ENCODE measurements at regions not wholly inside any gene's neighbourhood (a gene's known extent, or its start where the extent isn't known, plus 50 kb on each side); places are given as distances from the start of the nearest gene placed in this dataset.
A peak's percentile ranks its signal among the peaks of the same experiment; 100 is the strongest.
"Not testable (repeated sequence)": the region's sequence is repeated elsewhere in the genome, so short reads cannot be mapped to it uniquely, and the experiment has no call there.

DNA sequence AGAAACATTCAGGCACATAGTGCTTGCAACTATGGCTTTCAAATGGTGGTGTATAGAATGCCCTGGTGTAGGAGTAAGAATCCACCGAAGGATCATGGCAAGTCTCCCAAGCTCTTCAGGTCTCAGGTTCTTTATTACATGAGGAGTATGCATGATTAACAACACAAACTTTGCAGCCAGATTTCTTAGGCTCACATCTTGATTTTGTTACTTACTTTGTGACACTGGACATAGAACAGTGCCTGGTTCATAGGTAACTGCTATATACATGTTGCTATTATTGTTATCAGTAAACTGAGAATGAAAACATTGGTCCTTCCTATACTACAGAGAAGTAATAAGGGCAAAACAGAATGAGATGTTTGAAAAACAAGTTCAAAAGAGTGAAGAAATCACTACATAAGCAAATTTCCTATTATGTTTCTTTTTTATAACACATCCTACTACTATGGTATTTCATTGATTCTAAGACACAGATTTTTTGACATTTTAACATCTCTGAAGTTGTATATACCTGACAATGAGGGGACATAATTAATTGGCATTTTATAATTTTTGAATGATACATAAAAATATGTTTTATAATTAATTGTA is 284.9 kb downstream of the C1D start:
- H3K27ac ChIP-seq = no peak overlapping the region
- DNase-seq (no peak), ATAC-seq (no peak)
- TF ChIP-seq, protein P1, sequence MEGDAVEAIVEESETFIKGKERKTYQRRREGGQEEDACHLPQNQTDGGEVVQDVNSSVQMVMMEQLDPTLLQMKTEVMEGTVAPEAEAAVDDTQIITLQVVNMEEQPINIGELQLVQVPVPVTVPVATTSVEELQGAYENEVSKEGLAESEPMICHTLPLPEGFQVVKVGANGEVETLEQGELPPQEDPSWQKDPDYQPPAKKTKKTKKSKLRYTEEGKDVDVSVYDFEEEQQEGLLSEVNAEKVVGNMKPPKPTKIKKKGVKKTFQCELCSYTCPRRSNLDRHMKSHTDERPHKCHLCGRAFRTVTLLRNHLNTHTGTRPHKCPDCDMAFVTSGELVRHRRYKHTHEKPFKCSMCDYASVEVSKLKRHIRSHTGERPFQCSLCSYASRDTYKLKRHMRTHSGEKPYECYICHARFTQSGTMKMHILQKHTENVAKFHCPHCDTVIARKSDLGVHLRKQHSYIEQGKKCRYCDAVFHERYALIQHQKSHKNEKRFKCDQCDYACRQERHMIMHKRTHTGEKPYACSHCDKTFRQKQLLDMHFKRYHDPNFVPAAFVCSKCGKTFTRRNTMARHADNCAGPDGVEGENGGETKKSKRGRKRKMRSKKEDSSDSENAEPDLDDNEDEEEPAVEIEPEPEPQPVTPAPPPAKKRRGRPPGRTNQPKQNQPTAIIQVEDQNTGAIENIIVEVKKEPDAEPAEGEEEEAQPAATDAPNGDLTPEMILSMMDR (IDR thresholded peaks at IDR 0.05) = no peak
- TF ChIP-seq POLR2A (IDR thresholded peaks at IDR 0.05) = no peak
- H3K36me3 ChIP-seq (replicated peaks in 1 of 2; ENCODE audit: insufficient read depth in 1 of 2, low read depth in 2 of 2) = no peaks in the 10 kb centered on the region
- peaks cover 2% of the 10 kb centered on the region for H3K4me1 ChIP-seq
- no peak overlapping the region for H3K4me3 ChIP-seq
- 96 to 100% methylated on average over 1 of the region's 1 CpG for WGBS, 2 donors
- H3K9me3 ChIP-seq = no peaks in the 10 kb centered on the region
- H3K27me3 ChIP-seq = no peaks in the 10 kb centered on the region
- intact Hi-C loops (cut with DNase I) = no loop called here

DNA sequence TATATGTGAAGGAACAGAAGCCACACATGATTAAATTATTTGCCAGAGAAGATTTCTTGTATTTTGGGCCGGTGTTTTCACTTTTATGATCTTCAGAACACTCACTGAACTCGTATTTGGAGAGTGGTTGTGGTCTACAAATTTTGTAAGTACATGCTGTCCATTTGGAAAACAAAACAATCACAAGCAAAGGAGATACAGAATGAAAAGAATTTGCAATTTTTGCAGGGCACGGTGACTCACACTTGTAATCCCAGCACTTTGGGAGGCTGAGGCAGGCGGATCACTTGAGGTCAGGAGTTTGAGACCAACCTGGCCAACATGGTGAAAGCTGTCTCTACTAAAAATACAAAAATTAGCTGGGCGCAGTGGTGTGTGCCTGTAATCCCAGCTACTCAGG is 282.0 kb downstream of the C1D start:
- H3K4me1 ChIP-seq; DNase-seq; ATAC-seq; intact Hi-C loops (cut with DNase I); H3K36me3 ChIP-seq (replicated peaks in 1 of 2; ENCODE audit: insufficient read depth in 1 of 2, low read depth in 2 of 2); H3K9me3 ChIP-seq; H3K4me3 ChIP-seq; H3K27me3 ChIP-seq; H3K27ac ChIP-seq: not testable (repeated sequence)
- WGBS, 2 donors = 67 to 81% methylated on average over 5 of the region's 5 CpGs

DNA sequence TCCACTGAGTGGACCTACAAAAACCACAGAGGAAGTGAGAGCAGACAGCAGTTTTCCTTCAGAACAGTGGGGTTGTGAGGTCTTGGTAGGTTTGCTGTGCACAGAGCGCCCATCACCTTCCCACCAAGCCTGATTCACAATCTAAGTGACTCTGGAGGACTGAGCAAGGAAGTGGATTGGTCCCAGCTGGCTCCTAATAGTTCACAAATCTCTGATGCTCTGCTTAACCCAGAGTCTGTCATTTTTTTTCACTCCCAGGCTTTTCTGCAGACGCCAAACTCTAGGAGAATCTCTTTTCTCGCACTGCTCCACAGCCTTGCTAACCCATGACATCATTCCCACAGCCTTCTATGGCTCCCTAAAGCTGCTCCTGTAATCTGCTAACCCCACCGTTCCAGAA is 280.4 kb downstream of the C1D start:
- no peak for TF ChIP-seq POLR2A (IDR thresholded peaks at IDR 0.05)
- TF ChIP-seq, protein P1 (IDR thresholded peaks at IDR 0.05) = no peak
- Histone ChIP-seq H3K36me3 (replicated peaks in 1 of 2; ENCODE audit: insufficient read depth in 1 of 2, low read depth in 2 of 2) (no peaks in the 10 kb centered on the region), H3K9me3 (no peaks in the 10 kb centered on the region), H3K27me3 (no peaks in the 10 kb centered on the region), H3K27ac (no peak overlapping the region), H3K4me1 (no peaks in the 10 kb centered on the region), H3K4me3 (no peak overlapping the region)
- peak; percentile 59 for ATAC-seq
- intact Hi-C loops (cut with DNase I) = no loop called here
- WGBS, 2 donors = 71 to 84% methylated on average over 4 of the region's 4 CpGs
- peak in 1 of 4 donors; percentile 42 for DNase-seq

DNA sequence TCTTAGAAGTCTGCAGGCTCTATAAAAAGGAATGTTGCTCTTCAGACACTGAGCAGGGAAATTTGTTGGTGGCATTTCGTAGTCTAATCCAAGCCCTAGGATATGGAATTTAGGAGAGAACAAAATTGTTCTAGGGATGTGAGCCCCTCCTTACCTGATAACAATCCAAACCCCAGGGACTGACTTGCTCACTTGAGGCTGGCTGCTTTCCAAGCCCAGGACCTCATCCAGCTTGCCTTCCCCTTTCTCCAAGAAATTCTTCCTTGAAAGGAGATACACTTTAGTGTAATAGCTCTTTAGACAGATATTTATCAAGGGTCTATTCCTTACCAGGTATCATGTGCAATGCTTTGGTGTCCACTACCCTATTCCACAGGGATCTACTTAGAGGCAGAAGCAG is 279.8 kb downstream of the C1D start:
- Histone ChIP-seq H3K27ac (no peak overlapping the region), H3K9me3 (no peaks in the 10 kb centered on the region), H3K36me3 (replicated peaks in 1 of 2; ENCODE audit: insufficient read depth in 1 of 2, low read depth in 2 of 2) (no peaks in the 10 kb centered on the region), H3K4me3 (no peak overlapping the region), H3K27me3 (no peaks in the 10 kb centered on the region), H3K4me1 (no peaks in the 10 kb centered on the region)
- no peak for ATAC-seq
- TF ChIP-seq, protein P1 (IDR thresholded peaks at IDR 0.05) = no peak
- no peak for TF ChIP-seq POLR2A (IDR thresholded peaks at IDR 0.05)
- DNase-seq = no peak
- 83 to 88% methylated on average over 1 of the region's 1 CpG for WGBS, 2 donors
- intact Hi-C loops (cut with DNase I) = no loop called here

DNA sequence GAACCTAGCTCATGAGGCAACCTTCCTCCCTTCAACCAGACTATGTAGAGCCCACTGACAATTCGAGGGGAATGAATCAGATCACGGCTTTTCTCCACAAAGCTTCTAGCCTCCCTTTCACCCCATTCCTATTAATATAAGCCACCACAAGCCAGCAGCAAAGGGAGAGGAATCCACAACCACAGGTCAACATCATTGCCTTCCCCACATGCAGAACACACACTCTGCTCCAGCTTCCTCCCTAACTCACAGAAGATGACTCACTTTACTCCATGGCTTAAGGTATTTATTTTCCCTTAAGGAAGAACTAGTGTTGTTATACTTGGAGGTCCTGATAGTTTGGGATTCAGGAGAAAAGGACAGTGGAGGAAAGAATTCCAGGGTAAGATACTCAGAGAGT is 272.2 kb downstream of the C1D start:
- 83 to 85% methylated on average over 2 of the region's 2 CpGs for WGBS, 2 donors
- intact Hi-C loops (cut with DNase I) = no loop called here
- no peak overlapping the region for H3K4me3 ChIP-seq

More for the DNA sequence above, 272.2 kb downstream of the C1D start:
- TF ChIP-seq POLR2A (IDR thresholded peaks at IDR 0.05) = no peak
- TF ChIP-seq, protein P1 (IDR thresholded peaks at IDR 0.05) = no peak
- DNase-seq (no peak), ATAC-seq (no peak)
- Histone ChIP-seq H3K36me3 (replicated peaks in 1 of 2; ENCODE audit: insufficient read depth in 1 of 2, low read depth in 2 of 2) (no peaks in the 10 kb centered on the region), H3K4me1 (peaks cover 48% of the 10 kb centered on the region), H3K27me3 (no peaks in the 10 kb centered on the region), H3K27ac (no peak overlapping the region), H3K9me3 (no peaks in the 10 kb centered on the region)

All from body of pancreas (tissue), 4 donors.